Retinal pigment epithelial cell (primary cell): ENCODE measurements at regions not wholly inside any gene's neighbourhood (a gene's known extent, or its start where the extent isn't known, plus 50 kb on each side); places are given as distances from the start of the nearest gene placed in this dataset.
"Not testable (repeated sequence)": the region's sequence is repeated elsewhere in the genome, so short reads cannot be mapped to it uniquely, and the experiment has no call there.

ENCODE experiments used
- DNase-seq: peaks from one replicate; pipeline ENCODE4 v3.0.0-alpha.2; 2010; ENCODE audit warnings: low read depth
- H3K4me3 ChIP-seq: 2 replicates; pipeline ENCODE4 v1.5.1; 2011; ENCODE audit warnings: mild to moderate bottlenecking, low read length, control low read depth, moderate library complexity
- CTCF ChIP-seq: conservative IDR thresholded peaks from 2 replicates; pipeline ENCODE4 v1.5.1; 2011; ENCODE audit warnings: low read depth, low read length, control low read depth, inconsistent platforms

- no peak for TF ChIP-seq CTCF
- no peak overlapping the region for H3K4me3 ChIP-seq
- DNase-seq = no peak
Measured at GRCh38 chr16:72604375-72604774, 432.4 kb upstream of the PMFBP1 start.

- no peak overlapping the region for H3K4me3 ChIP-seq
- DNase-seq = no peak
- TF ChIP-seq CTCF = no peak
Measured at GRCh38 chr16:72602499-72602898, 430.5 kb upstream of the PMFBP1 start.

GRCh38 chr16:72598696-72599095 is 426.7 kb upstream of the PMFBP1 start:
- H3K4me3 ChIP-seq = no peak overlapping the region
- TF ChIP-seq CTCF = no peak
- DNase-seq = no peak

GRCh38 chr16:72597938-72598337 is 426.0 kb upstream of the PMFBP1 start:
- no peak for DNase-seq
- no peak for TF ChIP-seq CTCF
- H3K4me3 ChIP-seq = no peak overlapping the region

- TF ChIP-seq CTCF = no peak
- DNase-seq = no peak
Measured at GRCh38 chr16:72596373-72596772, 424.4 kb upstream of the PMFBP1 start.

GRCh38 chr16:72590151-72590937 is 418.4 kb upstream of the PMFBP1 start:
- no peak for TF ChIP-seq CTCF
- no peak for DNase-seq
- H3K4me3 ChIP-seq = no peak overlapping the region

More at GRCh38 chr16:72596373-72596772, 424.4 kb upstream of the PMFBP1 start:
- no peak overlapping the region for H3K4me3 ChIP-seq

GRCh38 chr16:72588551-72588950 is 416.6 kb upstream of the PMFBP1 start:
- no peak overlapping the region for H3K4me3 ChIP-seq
- no peak for TF ChIP-seq CTCF
- DNase-seq = no peak

GRCh38 chr16:72578061-72578460 is 406.1 kb upstream of the PMFBP1 start:
- not testable (repeated sequence) for DNase-seq, H3K4me3 ChIP-seq
